Peyer's patch (tissue), 4 donors: ENCODE measurements at regions not wholly inside any gene's neighbourhood (a gene's known extent, or its start where the extent isn't known, plus 50 kb on each side); places are given as distances from the start of the nearest gene placed in this dataset.

ENCODE experiments used
- DNase-seq, 3 donors: peaks; one replicate each; pipeline ENCODE4 v3.0.0-alpha.2; 2017 to 2019
- H3K27ac ChIP-seq, 4 donors: fragments of 200-600 bp; sonication (generic); one replicate each; pipeline ENCODE4 v1.5.1; 2016 to 2019
- H3K27me3 ChIP-seq, 2 donors: fragments of 200-600 bp; sonication (generic); one replicate each; pipeline ENCODE4 v1.5.1; 2019
- H3K36me3 ChIP-seq, 3 donors: fragments of 200-600 bp; sonication (generic); one replicate each; pipeline ENCODE4 v1.5.1; 2016 to 2019
- H3K4me1 ChIP-seq, 4 donors: fragments of 200-600 bp; sonication (generic); one replicate each; pipeline ENCODE4 v1.5.1; 2016 to 2019
- H3K4me3 ChIP-seq, 4 donors: fragments of 200-600 bp; sonication (generic); 1 replicate in 3 of 4; 2 replicates in 1 of 4; pipeline ENCODE4 v1.5.1; 2016 to 2019; ENCODE audit warnings: mild to moderate bottlenecking in 1 of 4
- H3K9me3 ChIP-seq, 4 donors: fragments of 200-600 bp; sonication (generic); one replicate each; pipeline ENCODE4 v1.5.1; 2016 to 2019; ENCODE audit warnings: mild to moderate bottlenecking in 1 of 4
- POLR2A ChIP-seq, 2 donors: fragments of 450-650 bp; IDR thresholded peaks; one replicate each; pipeline ENCODE4 v1.5.1; 2017; ENCODE audit warnings: antibody characterized with exemption in 2 of 2, mild to moderate bottlenecking in 2 of 2, moderate library complexity in 2 of 2
- TF ChIP-seq, protein P1 (sequence below), 6 experiments: fragments of 450-650 bp in 4 of 6; fragments of 200-600 bp in 2 of 6; sonication (generic) in 1 of 6; IDR thresholded peaks; one replicate each; pipeline ENCODE4 v1.5.1; 2017 to 2019; ENCODE audit warnings: antibody characterized with exemption in 6 of 6, mild to moderate bottlenecking in 3 of 6, moderate library complexity in 1 of 6

DNA sequence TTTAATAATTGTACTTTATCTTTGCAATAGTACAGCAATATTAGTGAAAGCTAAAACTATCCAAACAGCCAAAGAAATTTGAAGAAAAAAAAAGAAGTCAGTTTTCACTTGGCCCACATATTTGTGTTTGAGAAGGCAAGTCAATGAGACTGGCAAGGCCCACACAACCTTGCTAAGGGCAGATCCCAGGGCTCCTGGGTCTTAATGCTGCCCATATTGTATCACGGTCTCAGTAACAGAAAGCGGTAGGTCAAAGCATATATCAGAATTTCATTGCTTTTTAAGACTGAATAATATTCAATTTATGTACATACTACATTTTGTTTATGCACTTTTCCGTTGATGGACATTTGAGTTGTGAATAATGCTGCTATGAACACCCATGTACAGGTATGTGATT lies 262.0 kb upstream of the TOPAZ1 start:
- Histone ChIP-seq H3K36me3 (no peaks in the 10 kb centered on the region), H3K27ac (no peak overlapping the region), H3K4me1 (no peaks in the 10 kb centered on the region), H3K27me3 (no peaks in the 10 kb centered on the region), H3K4me3 (no peak overlapping the region), H3K9me3 (no peaks in the 10 kb centered on the region)
- TF ChIP-seq, protein P1, sequence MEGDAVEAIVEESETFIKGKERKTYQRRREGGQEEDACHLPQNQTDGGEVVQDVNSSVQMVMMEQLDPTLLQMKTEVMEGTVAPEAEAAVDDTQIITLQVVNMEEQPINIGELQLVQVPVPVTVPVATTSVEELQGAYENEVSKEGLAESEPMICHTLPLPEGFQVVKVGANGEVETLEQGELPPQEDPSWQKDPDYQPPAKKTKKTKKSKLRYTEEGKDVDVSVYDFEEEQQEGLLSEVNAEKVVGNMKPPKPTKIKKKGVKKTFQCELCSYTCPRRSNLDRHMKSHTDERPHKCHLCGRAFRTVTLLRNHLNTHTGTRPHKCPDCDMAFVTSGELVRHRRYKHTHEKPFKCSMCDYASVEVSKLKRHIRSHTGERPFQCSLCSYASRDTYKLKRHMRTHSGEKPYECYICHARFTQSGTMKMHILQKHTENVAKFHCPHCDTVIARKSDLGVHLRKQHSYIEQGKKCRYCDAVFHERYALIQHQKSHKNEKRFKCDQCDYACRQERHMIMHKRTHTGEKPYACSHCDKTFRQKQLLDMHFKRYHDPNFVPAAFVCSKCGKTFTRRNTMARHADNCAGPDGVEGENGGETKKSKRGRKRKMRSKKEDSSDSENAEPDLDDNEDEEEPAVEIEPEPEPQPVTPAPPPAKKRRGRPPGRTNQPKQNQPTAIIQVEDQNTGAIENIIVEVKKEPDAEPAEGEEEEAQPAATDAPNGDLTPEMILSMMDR (IDR thresholded peaks at IDR 0.05) = no peak
- TF ChIP-seq POLR2A (IDR thresholded peaks at IDR 0.05) = no peak
- DNase-seq = no peak

DNA sequence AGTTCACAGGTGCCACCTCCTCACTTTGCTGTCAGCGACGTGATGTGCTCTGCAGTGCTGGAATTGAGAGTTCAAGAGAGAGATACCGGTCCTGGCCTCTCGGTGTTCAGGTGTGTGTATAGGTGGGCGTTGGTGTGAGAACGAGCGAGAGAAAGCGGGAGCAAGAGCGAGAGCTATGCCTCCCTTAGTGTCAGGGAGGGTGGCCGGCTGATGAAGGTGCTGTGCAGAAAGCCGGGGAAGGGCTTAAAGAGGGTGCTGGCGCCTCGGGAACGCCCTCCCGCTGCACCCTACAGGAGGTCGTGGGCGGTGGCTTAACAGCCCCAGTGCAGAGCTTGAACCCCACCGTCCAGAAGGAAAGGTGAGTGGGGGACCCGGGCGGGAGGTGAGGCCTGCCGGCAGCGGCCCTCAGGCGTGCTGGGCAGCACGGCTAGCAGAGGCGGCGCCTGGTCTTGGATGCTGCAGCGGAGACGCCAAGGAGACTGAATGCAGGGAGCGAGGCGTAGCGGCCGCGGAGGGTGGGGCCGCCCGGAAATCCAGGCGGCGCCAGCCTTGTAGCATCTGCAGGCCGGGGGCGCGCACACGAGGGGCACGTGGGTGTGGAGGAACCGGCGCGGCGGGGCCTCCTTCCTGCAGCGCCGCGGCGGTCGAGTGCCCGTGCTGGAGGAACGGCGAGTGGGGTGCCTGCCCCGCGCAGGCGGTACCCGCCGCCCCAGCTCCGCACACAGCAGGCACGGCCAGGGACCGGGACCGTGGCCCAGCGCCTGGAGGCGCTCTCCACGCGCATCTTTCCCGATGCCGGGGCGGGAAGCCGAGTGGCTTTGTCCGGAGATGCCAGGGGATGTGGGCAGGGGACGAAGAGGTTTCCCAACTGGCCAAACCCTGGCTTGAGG lies 246.8 kb upstream of the TOPAZ1 start:
- TF ChIP-seq, protein P1 (IDR thresholded peaks at IDR 0.05) = no peak
- no peak for TF ChIP-seq POLR2A (IDR thresholded peaks at IDR 0.05)
- Histone ChIP-seq H3K9me3 (peaks cover 0 to 6% (median 0%) of the 10 kb centered on the region in 4 donors), H3K27ac (peak overlapping the region in 1 of 4 donors; percentile 25), H3K4me3 (peak overlapping the region; percentile 12 to 40 (median 20)), H3K27me3 (peaks cover 0 to 61% of the 10 kb centered on the region in 2 donors), H3K4me1 (peaks cover 3 to 51% (median 15%) of the 10 kb centered on the region in 4 donors), H3K36me3 (no peaks in the 10 kb centered on the region)
- DNase-seq = peak in 2 of 3 donors; percentile 45 to 56

DNA sequence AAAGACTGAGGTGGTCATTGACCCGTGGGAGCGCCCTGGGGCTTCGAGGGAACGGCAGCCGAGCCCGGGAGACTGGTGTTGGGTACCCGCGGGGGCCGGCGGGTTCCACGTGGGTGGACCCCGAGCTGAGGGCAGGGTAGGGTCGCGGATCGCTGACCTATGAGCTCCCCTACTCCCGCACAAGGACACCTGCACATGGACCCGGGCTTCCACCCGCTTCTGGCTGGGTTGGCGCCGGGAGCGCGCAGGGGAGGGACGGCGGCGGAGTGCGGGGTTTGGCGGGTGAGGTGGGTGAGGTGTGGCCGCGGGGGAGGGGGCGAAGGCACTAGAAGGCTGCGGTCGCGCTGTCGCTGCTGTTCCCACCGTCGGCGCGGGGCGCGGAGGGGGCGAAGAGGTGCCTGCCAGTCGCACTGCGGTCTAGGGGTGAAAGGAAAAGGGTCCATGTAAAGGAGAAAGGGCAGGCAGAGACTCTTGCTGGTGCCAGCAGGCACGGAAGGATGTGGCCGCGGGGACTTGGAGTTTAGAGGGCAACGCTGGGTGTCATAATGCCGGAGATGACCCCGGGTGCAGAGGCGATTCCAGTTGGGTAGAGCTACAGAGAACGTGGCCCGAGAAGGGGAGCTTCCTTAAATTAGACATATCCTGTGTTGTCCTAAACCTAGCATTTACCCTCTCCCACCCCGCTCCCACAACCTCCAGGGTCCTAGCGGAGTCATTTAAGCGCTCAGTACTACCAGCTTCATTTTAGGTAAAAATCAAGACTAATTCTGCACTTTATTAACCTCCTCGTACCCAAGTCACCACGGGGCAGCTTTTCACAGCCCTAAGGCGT lies 245.9 kb upstream of the TOPAZ1 start:
- no peak for DNase-seq

GRCh38 chr3:43996379-43997301 lies 245.0 kb upstream of the TOPAZ1 start:
- H3K36me3 ChIP-seq = no peaks in the 10 kb centered on the region
- peaks cover 3 to 51% (median 15%) of the 10 kb centered on the region in 4 donors for H3K4me1 ChIP-seq
- peaks cover 0 to 6% (median 0%) of the 10 kb centered on the region in 4 donors for H3K9me3 ChIP-seq
- peak in 2 of 3 donors; percentile 22 to 55 for DNase-seq
- peak overlapping the region; percentile 8 to 40 (median 22) for H3K4me3 ChIP-seq
- TF ChIP-seq, protein P1 (IDR thresholded peaks at IDR 0.05) = no peak
- TF ChIP-seq POLR2A (IDR thresholded peaks at IDR 0.05) = no peak
- peak overlapping the region in 1 of 4 donors; percentile 49 for H3K27ac ChIP-seq
- H3K27me3 ChIP-seq = peaks cover 0 to 61% of the 10 kb centered on the region in 2 donors

More for the DNA sequence above, 245.9 kb upstream of the TOPAZ1 start:
- Histone ChIP-seq H3K27ac (peak overlapping the region in 1 of 4 donors; percentile 25), H3K4me3 (peak overlapping the region; percentile 12 to 40 (median 22)), H3K4me1 (peaks cover 3 to 51% (median 15%) of the 10 kb centered on the region in 4 donors), H3K9me3 (peaks cover 0 to 6% (median 0%) of the 10 kb centered on the region in 4 donors), H3K36me3 (no peaks in the 10 kb centered on the region), H3K27me3 (peaks cover 0 to 61% of the 10 kb centered on the region in 2 donors)
- TF ChIP-seq, protein P1 (IDR thresholded peaks at IDR 0.05) = no peak
- no peak for TF ChIP-seq POLR2A (IDR thresholded peaks at IDR 0.05)
